ENCODE measurements at regions not wholly inside any gene's neighbourhood (a gene's known extent, or its start where the extent isn't known, plus 50 kb on each side); places are given as distances from the start of the nearest gene placed in this dataset.

GRCh38 chr4:178414881-178415446 is 972.7 kb upstream of the AGA start:
- no peak for DNase-seq (ENCODE audit: low read depth)

- no peak for DNase-seq (ENCODE audit: low read depth)
Observed at GRCh38 chr4:178415925-178416324, 973.7 kb upstream of the AGA start.

- no peak for DNase-seq (ENCODE audit: low read depth)
Observed at GRCh38 chr4:178423366-178423765, 981.1 kb upstream of the AGA start.

- DNase-seq (ENCODE audit: low read depth) = no peak
Observed at GRCh38 chr4:178426871-178427270, 984.6 kb upstream of the AGA start.

GRCh38 chr4:178427663-178428062 is 985.4 kb upstream of the AGA start:
- DNase-seq (ENCODE audit: low read depth) = no peak

GRCh38 chr4:178448372-178449035 is 1006.3 kb upstream of the AGA start:
- DNase-seq (ENCODE audit: low read depth) = no peak

GRCh38 chr4:178450614-178451013 is 1008.4 kb upstream of the AGA start:
- no peak for DNase-seq (ENCODE audit: low read depth)

- no peak for DNase-seq (ENCODE audit: low read depth)
Observed at GRCh38 chr4:178453057-178453456, 1010.8 kb upstream of the AGA start.

- DNase-seq (ENCODE audit: low read depth) = no peak
Observed at GRCh38 chr4:178457286-178457685, 1015.0 kb upstream of the AGA start.

- DNase-seq (ENCODE audit: low read depth) = no peak
Observed at GRCh38 chr4:178462710-178463109, 1020.5 kb upstream of the AGA start.

GRCh38 chr4:178463747-178464146 is 1021.5 kb upstream of the AGA start:
- DNase-seq (ENCODE audit: low read depth) = no peak

GRCh38 chr4:178470996-178471784 is 1029.0 kb upstream of the AGA start:
- DNase-seq (ENCODE audit: low read depth) = no peak

GRCh38 chr4:178471994-178472393 is 1029.8 kb upstream of the AGA start:
- no peak for DNase-seq (ENCODE audit: low read depth)

- no peak for DNase-seq (ENCODE audit: low read depth)
Observed at GRCh38 chr4:178480105-178480504, 1037.9 kb upstream of the AGA start.

- DNase-seq (ENCODE audit: low read depth) = no peak
Observed at GRCh38 chr4:178480881-178481280, 1038.6 kb upstream of the AGA start.

GRCh38 chr4:178481564-178481963 is 1039.3 kb upstream of the AGA start:
- DNase-seq (ENCODE audit: low read depth) = no peak

GRCh38 chr4:178523038-178523437 is 1080.8 kb upstream of the AGA start:
- DNase-seq (ENCODE audit: low read depth) = no peak

GRCh38 chr4:178535939-178536579 is 1093.8 kb upstream of the AGA start:
- DNase-seq (ENCODE audit: low read depth) = no peak

GRCh38 chr4:178553201-178553600 is 1111.0 kb upstream of the AGA start:
- no peak for DNase-seq (ENCODE audit: low read depth)

GRCh38 chr4:178554352-178554751 is 1112.1 kb upstream of the AGA start:
- DNase-seq (ENCODE audit: low read depth) = no peak

- DNase-seq (ENCODE audit: low read depth) = no peak
Observed at GRCh38 chr4:178556796-178557195, 1114.6 kb upstream of the AGA start.

GRCh38 chr4:178577933-178578332 is 1135.7 kb upstream of the AGA start:
- DNase-seq (ENCODE audit: low read depth) = no peak
